OCI-LY3 (cell line): ENCODE measurements at regions not wholly inside any gene's neighbourhood (a gene's known extent, or its start where the extent isn't known, plus 50 kb on each side); places are given as distances from the start of the nearest gene placed in this dataset.
A peak's percentile ranks its signal among the peaks of the same experiment; 100 is the strongest.
"Not testable (repeated sequence)": the region's sequence is repeated elsewhere in the genome, so short reads cannot be mapped to it uniquely, and the experiment has no call there.

Experiments
- H2AFZ ChIP-seq: fragments of 200-600, 300-600 bp; shearing (Covaris generic); 2 replicates; pipeline ENCODE4 v1.6.0; 2014; ENCODE audit warnings: antibody characterized with exemption, low read depth, low read length
- H3K27ac ChIP-seq: fragments of 200-600, 300-600 bp; sonication (generic); 2 replicates; pipeline ENCODE4 v1.5.1; 2014; ENCODE audit warnings: mild to moderate bottlenecking, low read length, moderate library complexity, mixed read lengths
- H3K27me3 ChIP-seq: fragments of 200-600, 300-600 bp; sonication (generic); 2 replicates; pipeline ENCODE4 v1.6.1; 2014; ENCODE audit warnings: low read depth, low read length, mixed read lengths
- H3K36me3 ChIP-seq: fragments of 200-600, 300-600 bp; sonication (generic); replicated peaks from 2 replicates; pipeline ENCODE3; 2014; ENCODE audit warnings: low read depth, low read length, mixed read lengths
- H3K4me1 ChIP-seq: fragments of 300-600, 200-600 bp; sonication (generic); 2 replicates; pipeline ENCODE4 v1.6.1; 2014; ENCODE audit warnings: low read length, mixed read lengths
- H3K4me2 ChIP-seq: fragments of 200-600, 300-600 bp; sonication (generic); 2 replicates; pipeline ENCODE4 v1.6.1; 2014; ENCODE audit warnings: low read length, mixed read lengths
- H3K4me3 ChIP-seq: fragments of 300-600, 200-600 bp; sonication (generic); 2 replicates; pipeline ENCODE4 v1.5.1; 2014; ENCODE audit warnings: antibody characterized with exemption, mild to moderate bottlenecking, low read length, moderate library complexity
- H3K79me2 ChIP-seq: fragments of 300-600, 200-600 bp; shearing (Covaris generic); 2 replicates; pipeline ENCODE4 v1.6.1; 2014; ENCODE audit warnings: mild to moderate bottlenecking, low read length, mixed read lengths
- H3K9ac ChIP-seq: fragments of 300-600, 200-600 bp; shearing (Covaris generic); 2 replicates; pipeline ENCODE4 v1.6.0; 2014; ENCODE audit warnings: mild to moderate bottlenecking, low read length, moderate library complexity
- H3K9me3 ChIP-seq: fragments of 200-600, 300-600 bp; shearing (Covaris generic); 2 replicates; pipeline ENCODE4 v1.6.1; 2014; ENCODE audit warnings: low read length, mixed read lengths; ENCODE audit not compliant: insufficient read depth
- H4K20me1 ChIP-seq: fragments of 200-600, 300-600 bp; sonication (generic); 2 replicates; pipeline ENCODE4 v1.6.1; 2016; ENCODE audit warnings: low read length, mixed read lengths; ENCODE audit not compliant: insufficient read depth
- EZH2phosphoT487 ChIP-seq: fragments of 200-600 bp; shearing (Covaris generic); IDR thresholded peaks from 2 replicates; pipeline ENCODE4 v1.6.1; 2018; ENCODE audit warnings: antibody characterized with exemption, mixed run types, low read depth
- TF ChIP-seq, protein P1 (sequence below): fragments of 200-600, 300-600 bp; sonication (generic); IDR thresholded peaks from 2 replicates; pipeline ENCODE4 v1.5.1; 2014; ENCODE audit warnings: antibody characterized with exemption, low read length, low read depth

DNA sequence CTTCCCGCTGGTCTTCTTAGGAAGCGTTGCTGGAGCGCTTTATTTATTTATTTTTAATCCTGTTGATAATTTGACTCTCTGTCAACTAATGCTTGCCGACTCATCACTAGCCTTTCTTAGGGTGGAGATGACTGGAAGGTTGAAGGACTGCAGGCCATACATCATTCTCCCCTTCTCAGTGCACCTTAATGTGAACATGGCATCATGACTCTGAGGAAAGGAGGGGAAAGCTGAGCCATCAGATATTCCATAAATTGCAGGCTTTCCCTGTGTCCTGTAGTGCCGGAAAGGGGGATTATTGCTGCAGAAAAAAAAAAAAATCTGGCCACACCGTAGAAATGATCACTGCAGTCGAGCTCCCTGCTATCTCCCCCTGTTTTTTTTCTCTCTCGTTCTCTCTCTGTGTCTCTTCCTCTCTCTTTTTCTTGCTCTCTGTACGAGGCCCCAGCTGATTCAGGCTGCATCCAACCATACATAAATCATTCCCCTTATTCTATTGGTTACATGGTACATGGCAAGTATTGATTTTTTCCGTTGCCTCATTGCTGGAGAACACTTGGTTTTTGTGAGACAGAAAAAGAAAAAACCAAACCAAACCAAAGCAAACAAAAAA lies 125.8 kb upstream of the EFEMP1 start:
- TF ChIP-seq EZH2phosphoT487, result no peak
- TF ChIP-seq, protein P1, sequence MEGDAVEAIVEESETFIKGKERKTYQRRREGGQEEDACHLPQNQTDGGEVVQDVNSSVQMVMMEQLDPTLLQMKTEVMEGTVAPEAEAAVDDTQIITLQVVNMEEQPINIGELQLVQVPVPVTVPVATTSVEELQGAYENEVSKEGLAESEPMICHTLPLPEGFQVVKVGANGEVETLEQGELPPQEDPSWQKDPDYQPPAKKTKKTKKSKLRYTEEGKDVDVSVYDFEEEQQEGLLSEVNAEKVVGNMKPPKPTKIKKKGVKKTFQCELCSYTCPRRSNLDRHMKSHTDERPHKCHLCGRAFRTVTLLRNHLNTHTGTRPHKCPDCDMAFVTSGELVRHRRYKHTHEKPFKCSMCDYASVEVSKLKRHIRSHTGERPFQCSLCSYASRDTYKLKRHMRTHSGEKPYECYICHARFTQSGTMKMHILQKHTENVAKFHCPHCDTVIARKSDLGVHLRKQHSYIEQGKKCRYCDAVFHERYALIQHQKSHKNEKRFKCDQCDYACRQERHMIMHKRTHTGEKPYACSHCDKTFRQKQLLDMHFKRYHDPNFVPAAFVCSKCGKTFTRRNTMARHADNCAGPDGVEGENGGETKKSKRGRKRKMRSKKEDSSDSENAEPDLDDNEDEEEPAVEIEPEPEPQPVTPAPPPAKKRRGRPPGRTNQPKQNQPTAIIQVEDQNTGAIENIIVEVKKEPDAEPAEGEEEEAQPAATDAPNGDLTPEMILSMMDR, result no peak
- Histone ChIP-seq H3K27me3 (no peaks in the 10 kb centered on the region), H4K20me1 (no peaks in the 10 kb centered on the region), H3K9me3 (no peaks in the 10 kb centered on the region), H3K4me2 (no peak overlapping the region), H2AFZ (peak overlapping the region; percentile 7; the same call in 1 of the 2 replicates), H3K27ac (no peak overlapping the region), H3K9ac (no peak overlapping the region), H3K36me3 (no peaks in the 10 kb centered on the region), H3K4me3 (no peak overlapping the region), H3K79me2 (no peaks in the 10 kb centered on the region), H3K4me1 (no peaks in the 10 kb centered on the region)

DNA sequence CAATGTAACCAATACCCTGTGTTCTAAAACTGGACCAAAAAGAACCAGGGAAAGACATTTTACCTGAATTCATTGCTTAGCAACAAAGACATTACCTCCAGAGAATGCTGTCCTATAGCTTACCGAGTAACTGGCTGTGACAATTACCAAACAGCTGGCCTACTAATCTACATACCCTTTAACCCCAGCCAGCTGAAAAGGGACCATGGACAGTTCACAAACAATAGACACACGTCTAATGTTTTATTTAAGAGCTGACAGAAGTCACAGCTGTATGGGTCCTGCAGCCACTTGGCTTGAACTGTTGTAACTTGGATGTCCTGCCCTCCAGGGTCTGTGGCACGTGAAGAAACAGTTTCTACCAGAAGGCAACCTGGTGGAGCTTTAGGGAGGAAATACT lies 130.1 kb upstream of the EFEMP1 start:
- Histone ChIP-seq H3K27ac (no peak overlapping the region), H3K4me1 (no peaks in the 10 kb centered on the region), H2AFZ (no peak overlapping the region), H4K20me1 (no peaks in the 10 kb centered on the region), H3K27me3 (no peaks in the 10 kb centered on the region), H3K4me3 (no peak overlapping the region), H3K9ac (no peak overlapping the region), H3K36me3 (no peaks in the 10 kb centered on the region), H3K9me3 (no peaks in the 10 kb centered on the region), H3K4me2 (no peak overlapping the region), H3K79me2 (no peaks in the 10 kb centered on the region)
- TF ChIP-seq, protein P1, result no peak
- TF ChIP-seq EZH2phosphoT487, result no peak

DNA sequence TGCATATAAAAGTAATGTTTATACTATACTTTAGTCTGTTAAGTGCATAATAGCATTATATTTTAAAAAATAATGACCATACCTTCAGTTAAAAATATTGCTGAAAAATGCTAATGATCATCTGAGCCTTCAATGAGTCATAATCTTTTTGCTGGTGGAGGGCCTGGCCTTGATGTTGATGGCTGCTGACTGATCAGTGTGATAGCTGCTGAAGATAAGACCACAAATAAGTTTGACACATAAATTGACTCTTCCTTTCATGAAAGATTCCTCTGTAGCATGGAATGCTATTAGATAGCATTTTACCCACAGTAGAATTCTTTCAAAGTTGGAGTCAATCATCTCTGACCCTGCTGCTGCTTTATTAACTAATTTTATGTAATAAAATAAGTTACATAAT lies 128.4 kb upstream of the CCDC85A start:
- Histone ChIP-seq H3K9ac (no peak overlapping the region), H3K27me3 (no peaks in the 10 kb centered on the region), H3K79me2 (no peaks in the 10 kb centered on the region), H3K9me3 (no peaks in the 10 kb centered on the region), H3K4me2 (no peak overlapping the region), H4K20me1 (no peaks in the 10 kb centered on the region), H3K27ac (no peak overlapping the region), H3K4me1 (no peaks in the 10 kb centered on the region), H3K4me3 (no peak overlapping the region), H3K36me3 (no peaks in the 10 kb centered on the region), H2AFZ (no peak overlapping the region)
- no peak for TF ChIP-seq EZH2phosphoT487
- TF ChIP-seq, protein P1, result no peak

DNA sequence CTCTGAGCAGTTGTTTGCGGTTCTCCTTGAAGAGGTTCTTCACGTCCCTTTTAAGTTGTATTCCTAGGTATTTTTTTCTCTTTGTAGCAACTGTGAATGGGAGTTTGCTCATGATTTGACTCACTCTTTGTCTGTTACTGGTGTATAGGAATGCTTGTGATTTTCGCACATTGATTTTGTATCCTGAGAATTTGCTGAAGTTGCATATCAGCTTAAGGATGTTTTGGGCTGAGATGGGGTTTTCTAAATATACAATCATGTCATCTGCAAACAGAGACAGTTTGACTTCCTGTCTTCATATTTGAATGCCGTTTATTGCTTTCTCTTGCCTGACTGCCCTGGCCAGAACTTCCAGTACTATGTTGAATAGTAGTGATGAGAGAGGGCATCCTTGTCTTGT lies 122.5 kb upstream of the CCDC85A start:
- H3K36me3 ChIP-seq, H4K20me1 ChIP-seq, H3K4me2 ChIP-seq, H3K9ac ChIP-seq, H2AFZ ChIP-seq, H3K9me3 ChIP-seq, H3K27ac ChIP-seq, H3K27me3 ChIP-seq, H3K4me1 ChIP-seq, H3K4me3 ChIP-seq, H3K79me2 ChIP-seq: not testable (repeated sequence)

DNA sequence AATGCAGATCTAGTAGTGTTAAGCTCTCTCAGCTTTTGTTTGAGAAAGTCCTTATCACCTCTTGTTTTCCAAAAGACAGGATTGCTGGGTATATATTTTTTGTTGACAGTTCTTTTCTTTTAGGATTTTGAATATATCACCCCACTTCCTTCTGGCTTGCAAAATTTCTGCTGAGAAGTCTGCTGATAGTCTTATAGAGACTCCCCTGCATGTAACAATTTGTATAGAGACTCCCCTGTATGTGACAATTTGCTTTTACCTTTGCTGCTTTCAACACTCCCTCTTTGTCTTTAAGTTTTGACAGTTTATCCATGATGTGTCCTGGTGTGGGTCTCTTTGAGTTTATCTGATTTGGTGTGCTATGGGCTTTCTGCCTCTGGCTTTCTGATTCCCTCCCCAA lies 115.0 kb upstream of the CCDC85A start:
- Histone ChIP-seq H3K4me2 (no peak overlapping the region), H3K79me2 (no peaks in the 10 kb centered on the region), H4K20me1 (no peaks in the 10 kb centered on the region), H2AFZ (no peak overlapping the region), H3K9me3 (peaks cover 12% of the 10 kb centered on the region; the same call in 1 of the 2 replicates), H3K4me3 (no peak overlapping the region), H3K27ac (no peak overlapping the region), H3K27me3 (no peaks in the 10 kb centered on the region), H3K4me1 (no peaks in the 10 kb centered on the region), H3K36me3 (no peaks in the 10 kb centered on the region), H3K9ac (no peak overlapping the region)
- no peak for TF ChIP-seq EZH2phosphoT487
- TF ChIP-seq, protein P1, result no peak
